HEK293 (cell line): ENCODE measurements at regions not wholly inside any gene's neighbourhood (a gene's known extent, or its start where the extent isn't known, plus 50 kb on each side); places are given as distances from the start of the nearest gene placed in this dataset.
A peak's percentile ranks its signal among the peaks of the same experiment; 100 is the strongest.

Source experiments
- CTCF ChIA-PET: fragments of 350-600 bp; formaldehyde crosslinking; extraction: SDS; loops from one replicate; lab custom pipeline; 2021; ENCODE audit warnings: antibody characterized with exemption; lab: Yijun Ruan, JAX
- POLR2A ChIA-PET: fragments of 300-600 bp; formaldehyde crosslinking; extraction: SDS; loops from one replicate; lab custom pipeline; 2020; ENCODE audit warnings: antibody characterized with exemption, inconsistent platforms; lab: Yijun Ruan, JAX
- H3K27ac ChIP-seq: fragments of 200-500 bp; sonication (Bioruptor generic); 2 replicates; pipeline ENCODE4 v1.5.1; 2014; ENCODE audit warnings: low read depth, low read length, control low read depth, inconsistent platforms; ENCODE audit errors: extremely low read depth
- H3K36me3 ChIP-seq, 2 experiments: fragments of 200-500 bp in 1 of 2; sonication (Bioruptor generic) in 1 of 2; 1 replicate in 1 of 2; 2 replicates in 1 of 2; pipeline ENCODE4 v1.5.1; 2014 to 2017; ENCODE audit warnings: inconsistent platforms in 2 of 2, low read length in 2 of 2; ENCODE audit not compliant: control insufficient read depth in 2 of 2, insufficient read depth in 1 of 2
- H3K4me1 ChIP-seq: fragments of 200-500 bp; sonication (Bioruptor generic); 2 replicates; pipeline ENCODE4 v1.5.1; 2014; ENCODE audit warnings: mild to moderate bottlenecking, low read length, inconsistent platforms; ENCODE audit not compliant: control insufficient read depth, insufficient read depth
- H3K4me3 ChIP-seq: 2 replicates; pipeline ENCODE4 v1.5.1; 2011; ENCODE audit warnings: low read depth, mild to moderate bottlenecking, control low read depth, low read length, moderate library complexity
- H3K9me3 ChIP-seq: fragments of 200-500 bp; sonication (Bioruptor generic); 2 replicates; pipeline ENCODE4 v1.5.1; 2014; ENCODE audit warnings: low read depth, low read length, inconsistent platforms; ENCODE audit not compliant: control insufficient read depth, insufficient read depth
- BCL11B ChIP-seq: fragments of 450-650 bp; formaldehyde crosslinking; IDR thresholded peaks from 2 replicates; pipeline ENCODE4 v1.5.1; 2016; ENCODE audit warnings: low read depth, missing biosample characterization, missing genetic modification characterization
- GLIS2 ChIP-seq: fragments of 450-650 bp; formaldehyde crosslinking; IDR thresholded peaks from 2 replicates; pipeline ENCODE4 v1.5.1; 2016; ENCODE audit warnings: missing biosample characterization, missing genetic modification characterization
- MZF1 ChIP-seq: fragments of 450-650 bp; formaldehyde crosslinking; IDR thresholded peaks from 2 replicates; pipeline ENCODE4 v1.5.1; 2017; ENCODE audit warnings: missing biosample characterization, missing genetic modification characterization, borderline replicate concordance
- ZNF114 ChIP-seq: fragments of 450-650 bp; formaldehyde crosslinking; IDR thresholded peaks from 2 replicates; pipeline ENCODE4 v1.5.0; 2017; ENCODE audit warnings: missing biosample characterization, missing genetic modification characterization
- ZNF132 ChIP-seq: fragments of 450-650 bp; formaldehyde crosslinking; IDR thresholded peaks from 2 replicates; pipeline ENCODE4 v1.5.1; 2017; ENCODE audit warnings: missing biosample characterization, missing genetic modification characterization, borderline replicate concordance
- ZNF223 ChIP-seq: fragments of 450-650 bp; formaldehyde crosslinking; IDR thresholded peaks from 2 replicates; pipeline ENCODE4 v1.5.1; 2016; ENCODE audit warnings: missing biosample characterization, missing genetic modification characterization
- ZNF274 ChIP-seq, 2 experiments: fragments of 200-500 bp in 1 of 2; fragments of 450-650 bp in 1 of 2; sonication (Bioruptor generic) in 1 of 2; formaldehyde crosslinking in 1 of 2; IDR thresholded peaks; 2 replicates each; pipeline versions ENCODE4 v1.5.1 to v1.6.1; 2014 to 2016; ENCODE audit warnings: borderline replicate concordance in 1 of 2, inconsistent platforms in 1 of 2, low read length in 1 of 2, missing biosample characterization in 1 of 2, missing genetic modification characterization in 1 of 2
- ZNF311 ChIP-seq: fragments of 450-650 bp; formaldehyde crosslinking; IDR thresholded peaks from 2 replicates; pipeline ENCODE4 v1.5.1; 2017; ENCODE audit warnings: missing biosample characterization, missing genetic modification characterization, borderline replicate concordance
- ZNF391 ChIP-seq: fragments of 450-650 bp; formaldehyde crosslinking; IDR thresholded peaks from 2 replicates; pipeline ENCODE4 v1.5.1; 2016; ENCODE audit warnings: low read depth, missing biosample characterization, missing genetic modification characterization, borderline replicate concordance
- ZNF501 ChIP-seq: fragments of 450-650 bp; formaldehyde crosslinking; IDR thresholded peaks from 2 replicates; pipeline ENCODE4 v1.5.1; 2016; ENCODE audit warnings: missing biosample characterization, missing genetic modification characterization
- ZNF530 ChIP-seq: fragments of 450-650 bp; formaldehyde crosslinking; IDR thresholded peaks from 2 replicates; pipeline ENCODE4 v1.5.1; 2016; ENCODE audit warnings: low read depth, missing biosample characterization, missing genetic modification characterization
- ZNF548 ChIP-seq: fragments of 450-650 bp; formaldehyde crosslinking; IDR thresholded peaks from 2 replicates; pipeline ENCODE4 v1.5.1; 2016; ENCODE audit warnings: missing biosample characterization, missing genetic modification characterization
- ZNF555 ChIP-seq: fragments of 450-650 bp; formaldehyde crosslinking; conservative IDR thresholded peaks from 2 replicates; pipeline ENCODE4 v1.5.1; 2017; ENCODE audit warnings: missing biosample characterization, mild to moderate bottlenecking, missing genetic modification characterization, inconsistent platforms
- ZNF629 ChIP-seq: fragments of 450-650 bp; formaldehyde crosslinking; IDR thresholded peaks from 2 replicates; pipeline ENCODE4 v1.5.1; 2017; ENCODE audit warnings: missing biosample characterization, missing genetic modification characterization
- ZNF654 ChIP-seq: fragments of 450-650 bp; formaldehyde crosslinking; IDR thresholded peaks from 2 replicates; pipeline ENCODE4 v1.5.1; 2016; ENCODE audit warnings: low read depth, missing biosample characterization, missing genetic modification characterization
- ZNF747 ChIP-seq: fragments of 450-650 bp; formaldehyde crosslinking; IDR thresholded peaks from 2 replicates; pipeline ENCODE4 v1.5.1; 2016; ENCODE audit warnings: missing biosample characterization, missing genetic modification characterization
- ZNF76 ChIP-seq: fragments of 450-650 bp; formaldehyde crosslinking; IDR thresholded peaks from 2 replicates; pipeline ENCODE4; 2016; ENCODE audit warnings: low read depth, missing biosample characterization, missing genetic modification characterization, borderline replicate concordance
- ZSCAN23 ChIP-seq: fragments of 450-650 bp; formaldehyde crosslinking; IDR thresholded peaks from 2 replicates; pipeline ENCODE4 v1.5.1; 2016; ENCODE audit warnings: missing biosample characterization, missing genetic modification characterization
- TF ChIP-seq, protein P1 (sequence below): fragments of 450-650 bp; formaldehyde crosslinking; IDR thresholded peaks from 2 replicates; pipeline ENCODE4 v1.5.1; 2016; ENCODE audit warnings: missing biosample characterization, missing genetic modification characterization
- TF ChIP-seq, protein P2 (sequence below): fragments of 450-650 bp; formaldehyde crosslinking; IDR thresholded peaks from 2 replicates; pipeline ENCODE4 v1.5.1; 2017; ENCODE audit warnings: missing biosample characterization, missing genetic modification characterization
- TF ChIP-seq, protein P3 (sequence below): fragments of 450-650 bp; formaldehyde crosslinking; IDR thresholded peaks from 2 replicates; pipeline ENCODE4 v1.5.1; 2016; ENCODE audit warnings: missing biosample characterization, missing genetic modification characterization
- TF ChIP-seq, protein P4 (sequence below): fragments of 450-650 bp; formaldehyde crosslinking; IDR thresholded peaks from 2 replicates; pipeline ENCODE4 v1.5.1; 2016; ENCODE audit warnings: missing biosample characterization, missing genetic modification characterization
- TF ChIP-seq, protein P5 (sequence below): fragments of 450-650 bp; formaldehyde crosslinking; IDR thresholded peaks from 2 replicates; pipeline ENCODE4 v1.5.1; 2016; ENCODE audit warnings: missing biosample characterization, missing genetic modification characterization

DNA sequence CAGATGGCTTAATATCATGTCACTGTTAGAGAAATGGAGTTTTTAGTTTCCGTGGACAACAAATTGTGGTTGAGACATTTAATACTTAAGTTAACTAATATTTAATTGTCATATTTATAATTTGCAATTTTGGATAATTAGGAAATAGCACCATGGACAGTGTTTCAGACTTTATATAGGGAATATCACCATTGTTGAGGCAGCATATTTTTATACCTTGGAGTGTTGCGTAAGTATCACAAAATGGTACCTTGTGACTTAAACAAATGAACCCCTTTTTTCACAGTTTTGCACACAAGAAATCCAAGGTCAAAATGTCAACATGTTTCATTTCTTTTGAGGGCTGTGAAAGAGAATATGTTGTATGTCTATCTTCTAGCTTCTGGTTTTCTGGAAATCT, 539.9 kb downstream of the TECRL start:
- no peaks in the 10 kb centered on the region for H3K4me1 ChIP-seq
- H3K27ac ChIP-seq, result no peak overlapping the region
- H3K36me3 ChIP-seq, result no peaks in the 10 kb centered on the region
- POLR2A ChIA-PET, result no interaction called here
- TF ChIP-seq ZNF654, result no peak
- TF ChIP-seq, protein P1, sequence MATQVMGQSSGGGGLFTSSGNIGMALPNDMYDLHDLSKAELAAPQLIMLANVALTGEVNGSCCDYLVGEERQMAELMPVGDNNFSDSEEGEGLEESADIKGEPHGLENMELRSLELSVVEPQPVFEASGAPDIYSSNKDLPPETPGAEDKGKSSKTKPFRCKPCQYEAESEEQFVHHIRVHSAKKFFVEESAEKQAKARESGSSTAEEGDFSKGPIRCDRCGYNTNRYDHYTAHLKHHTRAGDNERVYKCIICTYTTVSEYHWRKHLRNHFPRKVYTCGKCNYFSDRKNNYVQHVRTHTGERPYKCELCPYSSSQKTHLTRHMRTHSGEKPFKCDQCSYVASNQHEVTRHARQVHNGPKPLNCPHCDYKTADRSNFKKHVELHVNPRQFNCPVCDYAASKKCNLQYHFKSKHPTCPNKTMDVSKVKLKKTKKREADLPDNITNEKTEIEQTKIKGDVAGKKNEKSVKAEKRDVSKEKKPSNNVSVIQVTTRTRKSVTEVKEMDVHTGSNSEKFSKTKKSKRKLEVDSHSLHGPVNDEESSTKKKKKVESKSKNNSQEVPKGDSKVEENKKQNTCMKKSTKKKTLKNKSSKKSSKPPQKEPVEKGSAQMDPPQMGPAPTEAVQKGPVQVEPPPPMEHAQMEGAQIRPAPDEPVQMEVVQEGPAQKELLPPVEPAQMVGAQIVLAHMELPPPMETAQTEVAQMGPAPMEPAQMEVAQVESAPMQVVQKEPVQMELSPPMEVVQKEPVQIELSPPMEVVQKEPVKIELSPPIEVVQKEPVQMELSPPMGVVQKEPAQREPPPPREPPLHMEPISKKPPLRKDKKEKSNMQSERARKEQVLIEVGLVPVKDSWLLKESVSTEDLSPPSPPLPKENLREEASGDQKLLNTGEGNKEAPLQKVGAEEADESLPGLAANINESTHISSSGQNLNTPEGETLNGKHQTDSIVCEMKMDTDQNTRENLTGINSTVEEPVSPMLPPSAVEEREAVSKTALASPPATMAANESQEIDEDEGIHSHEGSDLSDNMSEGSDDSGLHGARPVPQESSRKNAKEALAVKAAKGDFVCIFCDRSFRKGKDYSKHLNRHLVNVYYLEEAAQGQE (tag by site-specific recombination), result peak; percentile 65
- TF ChIP-seq, all 188 proteins: peak for 1
- no peak overlapping the region for H3K4me3 ChIP-seq
- CTCF ChIA-PET, result no interaction called here
- H3K9me3 ChIP-seq, result no peaks in the 10 kb centered on the region

DNA sequence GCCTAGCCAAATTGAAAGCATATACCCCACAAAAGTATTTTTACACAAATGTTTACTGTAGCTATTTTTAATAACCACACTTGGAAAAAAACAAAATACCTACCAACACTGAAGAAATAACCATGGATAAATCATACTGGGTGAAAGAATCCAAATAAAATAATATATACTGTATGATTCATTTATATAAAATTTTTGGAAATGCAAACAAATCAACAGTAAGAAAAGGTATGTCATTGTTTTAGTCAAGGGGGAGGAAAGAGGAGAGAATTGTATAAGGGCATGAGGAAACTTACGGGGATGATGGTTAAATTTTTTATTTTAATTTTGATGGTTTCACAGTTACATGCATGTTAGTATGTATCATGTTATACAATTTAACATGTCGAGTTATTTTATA, 557.8 kb downstream of the TECRL start:
- ChIA-PET CTCF (interaction anchor here (0.6 kb wide), 1 partner anchor 736 kb away, joined by 3 read pairs; no protein-coding TSS in a partner anchor), POLR2A (no interaction called here)
- TF ChIP-seq ZNF530 (tag by site-specific recombination) (no peak), ZSCAN23 (no peak), BCL11B (tag by site-specific recombination) (no peak)
- TF ChIP-seq, protein P2, sequence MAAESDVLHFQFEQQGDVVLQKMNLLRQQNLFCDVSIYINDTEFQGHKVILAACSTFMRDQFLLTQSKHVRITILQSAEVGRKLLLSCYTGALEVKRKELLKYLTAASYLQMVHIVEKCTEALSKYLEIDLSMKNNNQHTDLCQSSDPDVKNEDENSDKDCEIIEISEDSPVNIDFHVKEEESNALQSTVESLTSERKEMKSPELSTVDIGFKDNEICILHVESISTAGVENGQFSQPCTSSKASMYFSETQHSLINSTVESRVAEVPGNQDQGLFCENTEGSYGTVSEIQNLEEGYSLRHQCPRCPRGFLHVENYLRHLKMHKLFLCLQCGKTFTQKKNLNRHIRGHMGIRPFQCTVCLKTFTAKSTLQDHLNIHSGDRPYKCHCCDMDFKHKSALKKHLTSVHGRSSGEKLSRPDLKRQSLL (tag by site-specific recombination), result no peak
- TF ChIP-seq, protein P3, sequence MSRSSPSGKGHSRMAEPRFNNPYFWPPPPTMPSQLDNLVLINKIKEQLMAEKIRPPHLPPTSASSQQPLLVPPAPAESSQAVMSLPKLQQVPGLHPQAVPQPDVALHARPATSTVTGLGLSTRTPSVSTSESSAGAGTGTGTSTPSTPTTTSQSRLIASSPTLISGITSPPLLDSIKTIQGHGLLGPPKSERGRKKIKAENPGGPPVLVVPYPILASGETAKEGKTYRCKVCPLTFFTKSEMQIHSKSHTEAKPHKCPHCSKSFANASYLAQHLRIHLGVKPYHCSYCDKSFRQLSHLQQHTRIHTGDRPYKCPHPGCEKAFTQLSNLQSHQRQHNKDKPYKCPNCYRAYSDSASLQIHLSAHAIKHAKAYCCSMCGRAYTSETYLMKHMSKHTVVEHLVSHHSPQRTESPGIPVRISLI (tag by site-specific recombination), result no peak
- Histone ChIP-seq H3K4me1 (no peaks in the 10 kb centered on the region), H3K27ac (no peak overlapping the region), H3K4me3 (no peak overlapping the region), H3K9me3 (no peaks in the 10 kb centered on the region), H3K36me3 (no peaks in the 10 kb centered on the region)

DNA sequence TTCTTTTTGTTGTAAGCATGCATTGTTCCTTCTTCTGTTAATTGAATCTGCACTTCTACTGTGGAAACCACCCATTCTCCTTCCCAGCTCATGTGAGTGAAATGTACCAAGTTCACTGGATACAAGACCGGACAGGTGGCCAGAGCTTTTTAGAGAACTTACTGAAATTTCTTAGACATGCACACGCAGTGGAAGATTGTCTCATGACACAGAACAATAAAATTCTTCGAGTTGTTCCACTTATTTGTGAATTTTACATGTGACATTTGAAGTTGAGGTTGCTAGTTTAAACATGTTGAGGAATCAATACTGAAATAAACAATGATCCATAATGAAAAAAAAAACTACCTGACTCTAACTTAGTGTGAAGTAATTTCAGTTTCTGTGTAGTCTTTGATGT, 568.0 kb downstream of the TECRL start:
- Histone ChIP-seq H3K4me1 (no peaks in the 10 kb centered on the region), H3K36me3 (no peaks in the 10 kb centered on the region), H3K27ac (no peak overlapping the region), H3K4me3 (no peak overlapping the region), H3K9me3 (no peaks in the 10 kb centered on the region)
- POLR2A ChIA-PET, result no interaction called here
- CTCF ChIA-PET, result interaction anchor here (0.6 kb wide), 1 partner anchor 106 kb away, joined by 4 read pairs; no protein-coding TSS in a partner anchor
- TF ChIP-seq ZNF76, result no peak
- TF ChIP-seq, protein P4, sequence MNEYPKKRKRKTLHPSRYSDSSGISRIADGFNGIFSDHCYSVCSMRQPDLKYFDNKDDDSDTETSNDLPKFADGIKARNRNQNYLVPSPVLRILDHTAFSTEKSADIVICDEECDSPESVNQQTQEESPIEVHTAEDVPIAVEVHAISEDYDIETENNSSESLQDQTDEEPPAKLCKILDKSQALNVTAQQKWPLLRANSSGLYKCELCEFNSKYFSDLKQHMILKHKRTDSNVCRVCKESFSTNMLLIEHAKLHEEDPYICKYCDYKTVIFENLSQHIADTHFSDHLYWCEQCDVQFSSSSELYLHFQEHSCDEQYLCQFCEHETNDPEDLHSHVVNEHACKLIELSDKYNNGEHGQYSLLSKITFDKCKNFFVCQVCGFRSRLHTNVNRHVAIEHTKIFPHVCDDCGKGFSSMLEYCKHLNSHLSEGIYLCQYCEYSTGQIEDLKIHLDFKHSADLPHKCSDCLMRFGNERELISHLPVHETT (tag by site-specific recombination), result no peak
- TF ChIP-seq ZNF274 (IDR thresholded peaks at IDR 0.05; ENCODE audit: low read length), result no peak
- TF ChIP-seq ZNF274 (tag by site-specific recombination; IDR thresholded peaks at IDR 0.05; ENCODE audit: borderline replicate concordance), result no peak
- no peak for TF ChIP-seq ZNF223 (tag by site-specific recombination)
- TF ChIP-seq ZNF114 (tag by site-specific recombination), result no peak
- no peak for TF ChIP-seq ZNF132 (tag by site-specific recombination)
- TF ChIP-seq, protein P5, sequence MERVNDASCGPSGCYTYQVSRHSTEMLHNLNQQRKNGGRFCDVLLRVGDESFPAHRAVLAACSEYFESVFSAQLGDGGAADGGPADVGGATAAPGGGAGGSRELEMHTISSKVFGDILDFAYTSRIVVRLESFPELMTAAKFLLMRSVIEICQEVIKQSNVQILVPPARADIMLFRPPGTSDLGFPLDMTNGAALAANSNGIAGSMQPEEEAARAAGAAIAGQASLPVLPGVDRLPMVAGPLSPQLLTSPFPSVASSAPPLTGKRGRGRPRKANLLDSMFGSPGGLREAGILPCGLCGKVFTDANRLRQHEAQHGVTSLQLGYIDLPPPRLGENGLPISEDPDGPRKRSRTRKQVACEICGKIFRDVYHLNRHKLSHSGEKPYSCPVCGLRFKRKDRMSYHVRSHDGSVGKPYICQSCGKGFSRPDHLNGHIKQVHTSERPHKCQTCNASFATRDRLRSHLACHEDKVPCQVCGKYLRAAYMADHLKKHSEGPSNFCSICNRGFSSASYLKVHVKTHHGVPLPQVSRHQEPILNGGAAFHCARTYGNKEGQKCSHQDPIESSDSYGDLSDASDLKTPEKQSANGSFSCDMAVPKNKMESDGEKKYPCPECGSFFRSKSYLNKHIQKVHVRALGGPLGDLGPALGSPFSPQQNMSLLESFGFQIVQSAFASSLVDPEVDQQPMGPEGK (tag by site-specific recombination), result no peak
- no peak for TF ChIP-seq ZNF311
- TF ChIP-seq ZNF555, result no peak
- no peak for TF ChIP-seq ZNF391 (tag by site-specific recombination)
- no peak for TF ChIP-seq ZNF629 (tag by site-specific recombination)
- no peak for TF ChIP-seq GLIS2
- TF ChIP-seq ZNF747 (tag by site-specific recombination), result no peak
- no peak for TF ChIP-seq ZNF548
- no peak for TF ChIP-seq ZNF501 (tag by site-specific recombination)
- no peak for TF ChIP-seq MZF1 (tag by site-specific recombination)
